B cell (primary cell): ENCODE measurements at regions not wholly inside any gene's neighbourhood (a gene's known extent, or its start where the extent isn't known, plus 50 kb on each side); places are given as distances from the start of the nearest gene placed in this dataset.

Source experiments
- ATAC-seq: fragments of 200-7000 bp; cut with Tn5 transposase; one replicate; pipeline ENCODE4 v1.10.0; 2021; ENCODE audit warnings: low read depth, mild to moderate bottlenecking, moderate number of reproducible peaks, moderate library complexity
- CTCF ChIA-PET: fragments of 350-600 bp; sonication (Branson Sonifier 250); formaldehyde crosslinking; loops from one replicate; lab custom pipeline; 2021; ENCODE audit warnings: antibody characterized with exemption, inconsistent platforms; lab: Charles Lee
- POLR2A ChIA-PET: fragments of 350-600 bp; sonication (Branson Sonifier 250); formaldehyde crosslinking; loops from one replicate; lab custom pipeline; 2021; ENCODE audit warnings: antibody characterized with exemption; lab: Charles Lee
- DNase-seq: peaks from one replicate; pipeline ENCODE4 v3.0.0; 2013
- H2AFZ ChIP-seq: 2 replicates; pipeline ENCODE4 v1.6.1; 2012; ENCODE audit warnings: mild to moderate bottlenecking, low read depth, low read length; ENCODE audit not compliant: insufficient read depth, poor library complexity, severe bottlenecking
- H3K27ac ChIP-seq, 2 donors: 1 replicate in 1 of 2; 2 replicates in 1 of 2; pipeline ENCODE4 v1.5.1; 2012 to 2013; ENCODE audit warnings: low read length in 2 of 2, mild to moderate bottlenecking in 2 of 2, moderate library complexity in 1 of 2
- H3K27me3 ChIP-seq, 4 experiments: fragments of 200-600 bp in 1 of 4; sonication (generic) in 1 of 4; replicated peaks in 1 of 4; 1 replicate in 2 of 4; 2 replicates in 2 of 4; pipeline versions ENCODE4 v1.6.1 to v1.7.0; 2013 to 2016; ENCODE audit warnings: low read length in 3 of 4, mild to moderate bottlenecking in 2 of 4, mixed read lengths in 1 of 4, moderate library complexity in 1 of 4; ENCODE audit not compliant: insufficient read depth in 4 of 4, control insufficient read depth in 3 of 4; ENCODE audit errors: control extremely low read depth in 1 of 4
- H3K36me3 ChIP-seq, 2 experiments: replicated peaks in 1 of 2; 1 replicate in 1 of 2; 2 replicates in 1 of 2; pipeline versions ENCODE4 v1.6.1 to v1.7.1; 2013; ENCODE audit warnings: low read length in 1 of 2; ENCODE audit not compliant: insufficient read depth in 2 of 2, control insufficient read depth in 1 of 2; ENCODE audit errors: control extremely low read depth in 1 of 2, extremely low read depth in 1 of 2
- H3K4me1 ChIP-seq, 2 donors: fragments of 200-600 bp in 1 of 2; sonication (generic) in 1 of 2; 1 replicate in 1 of 2; 2 replicates in 1 of 2; pipeline versions ENCODE4 v1.5.1 to v1.6.1; 2013 to 2017; ENCODE audit warnings: low read length in 2 of 2; ENCODE audit not compliant: control insufficient read depth in 2 of 2, insufficient read depth in 2 of 2
- H3K4me2 ChIP-seq: replicated peaks from 2 replicates; pipeline ENCODE3; 2012; ENCODE audit warnings: mild to moderate bottlenecking, low read depth, low read length; ENCODE audit not compliant: poor library complexity, severe bottlenecking
- H3K4me3 ChIP-seq, 5 experiments: fragments of 200-600 bp in 1 of 5; sonication (generic) in 1 of 5; 1 replicate in 3 of 5; 2 replicates in 2 of 5; pipeline versions ENCODE4 v1.5.1 to v1.7.0; 2011 to 2016; ENCODE audit warnings: low read length in 4 of 5, mild to moderate bottlenecking in 4 of 5, low read depth in 2 of 5, control low read depth in 1 of 5, moderate library complexity in 1 of 5; ENCODE audit not compliant: insufficient read depth in 1 of 5; ENCODE audit errors: control extremely low read depth in 1 of 5, extremely low read depth in 1 of 5
- H3K79me2 ChIP-seq: fragments of 200-600 bp; sonication (generic); one replicate; pipeline ENCODE4 v1.6.0; 2016; ENCODE audit warnings: low read length; ENCODE audit not compliant: control insufficient read depth, insufficient read depth
- H3K9ac ChIP-seq: fragments of 200-600 bp; sonication (generic); 2 replicates; pipeline ENCODE4 v1.6.1; 2017; ENCODE audit warnings: mild to moderate bottlenecking, low read length, moderate library complexity
- H3K9me3 ChIP-seq, 3 donors: one replicate each; pipeline versions ENCODE4 v1.6.1 to v1.7.1; 2013; ENCODE audit warnings: low read length in 2 of 3; ENCODE audit not compliant: control insufficient read depth in 2 of 3, insufficient read depth in 1 of 3; ENCODE audit errors: control extremely low read depth in 1 of 3
- H4K20me1 ChIP-seq: 2 replicates; pipeline ENCODE4 v1.6.0; 2012; ENCODE audit warnings: mild to moderate bottlenecking, low read length; ENCODE audit not compliant: insufficient read depth, control insufficient read depth, poor library complexity, severe bottlenecking
- H3K27ac Mint-ChIP-seq: one replicate; pipeline ENCODE4 v1.8.0; 2021; ENCODE audit warnings: mixed read lengths
- H3K27me3 Mint-ChIP-seq: one replicate; pipeline ENCODE4 v1.8.0; 2021; ENCODE audit warnings: mixed read lengths
- H3K4me1 Mint-ChIP-seq: one replicate; pipeline ENCODE4 v1.8.0; 2021; ENCODE audit warnings: mixed read lengths
- H3K4me3 Mint-ChIP-seq: one replicate; pipeline ENCODE4 v1.8.0; 2021; ENCODE audit warnings: mixed read lengths
- H3K9me3 Mint-ChIP-seq: one replicate; pipeline ENCODE4 v1.8.0; 2022; ENCODE audit warnings: mixed read lengths; ENCODE audit not compliant: insufficient read depth
- CTCF ChIP-seq: fragments of 200-600 bp; IDR thresholded peaks from one replicate; pipeline ENCODE4 v1.8.0; 2022; ENCODE audit warnings: antibody characterized with exemption, mild to moderate bottlenecking
- EZH2 ChIP-seq: IDR thresholded peaks from 2 replicates; pipeline ENCODE4 v1.6.1; 2012; ENCODE audit warnings: borderline replicate concordance, low read depth, mild to moderate bottlenecking, moderate library complexity, low read length; ENCODE audit not compliant: insufficient read depth, poor library complexity, severe bottlenecking
- WGBS: methylation state at CpG from one replicate; pipeline ENCODE4 v1.1.5; 2013; ENCODE audit warnings: missing lambda C conversion rate; ENCODE audit not compliant: insufficient coverage; 5-methylcytosine and 5-hydroxymethylcytosine counted together
- intact Hi-C: fragments of 100-400 bp; cut with micrococcal nuclease; formaldehyde crosslinking; loops from one replicate; pipeline ENCODE4 v1.10.0; 2022

GRCh38 chr3:180802837-180803236, 109.6 kb upstream of the FXR1 start:
- Mint-ChIP-seq H3K4me1 (no peaks in the 10 kb centered on the region), H3K27me3 (no peaks in the 10 kb centered on the region), H3K4me3 (no peak overlapping the region), H3K9me3 (no peaks in the 10 kb centered on the region), H3K27ac (no peak overlapping the region)
- H3K27me3 ChIP-seq, result no peaks in the 10 kb centered on the region
- no peaks in the 10 kb centered on the region for H3K36me3 ChIP-seq
- H3K79me2 ChIP-seq, result no peaks in the 10 kb centered on the region
- POLR2A ChIA-PET, result no interaction called here
- TF ChIP-seq CTCF (peak; percentile 23), EZH2 (no peak)
- ATAC-seq (no peak), DNase-seq (no peak)
- CTCF ChIA-PET, result no interaction called here
- no peak overlapping the region for H3K27ac ChIP-seq
- H4K20me1 ChIP-seq, result no peaks in the 10 kb centered on the region
- H3K4me3 ChIP-seq, result no peak overlapping the region
- H3K9me3 ChIP-seq, result no peaks in the 10 kb centered on the region
- H2AFZ ChIP-seq, result no peak overlapping the region
- no peak overlapping the region for H3K4me2 ChIP-seq
- no peak overlapping the region for H3K9ac ChIP-seq
- intact Hi-C loops, result no loop called here
- no peaks in the 10 kb centered on the region for H3K4me1 ChIP-seq

GRCh38 chr3:180804916-180805315, 107.6 kb upstream of the FXR1 start:
- H3K9me3 Mint-ChIP-seq, result no peaks in the 10 kb centered on the region
- H3K9ac ChIP-seq, result no peak overlapping the region
- H3K27ac Mint-ChIP-seq, result no peak overlapping the region
- H3K36me3 ChIP-seq, result no peaks in the 10 kb centered on the region
- no peaks in the 10 kb centered on the region for H3K27me3 Mint-ChIP-seq
- no peak for ATAC-seq
- H3K4me3 Mint-ChIP-seq, result no peak overlapping the region
- H3K9me3 ChIP-seq, result no peaks in the 10 kb centered on the region
- H3K4me1 ChIP-seq, result no peaks in the 10 kb centered on the region
- no peaks in the 10 kb centered on the region for H3K79me2 ChIP-seq
- intact Hi-C loops, result no loop called here
- WGBS, result 100% methylated on average over 2 of the region's 6 CpGs
- H3K4me2 ChIP-seq, result no peak overlapping the region
- no peaks in the 10 kb centered on the region for H3K4me1 Mint-ChIP-seq
- TF ChIP-seq CTCF (no peak), EZH2 (no peak)
- no peak for DNase-seq
- H3K4me3 ChIP-seq, result no peak overlapping the region
- H4K20me1 ChIP-seq, result no peaks in the 10 kb centered on the region
- ChIA-PET POLR2A (no interaction called here), CTCF (no interaction called here)
- no peaks in the 10 kb centered on the region for H3K27me3 ChIP-seq
- no peak overlapping the region for H3K27ac ChIP-seq
- no peak overlapping the region for H2AFZ ChIP-seq
